T-cell (primary cell): ENCODE measurements at regions not wholly inside any gene's neighbourhood (a gene's known extent, or its start where the extent isn't known, plus 50 kb on each side); places are given as distances from the start of the nearest gene placed in this dataset.

Source experiments
- ATAC-seq, 4 experiments: fragments of 200-7000 bp in 3 of 4; fragments of 150-1000 bp in 1 of 4; cut with Tn5 transposase; replicated peaks in 1 of 4; 1 replicate in 3 of 4; 2 replicates in 1 of 4; pipeline ENCODE4 v1.10.0; 2021; ENCODE audit warnings: moderate library complexity in 3 of 4, mild to moderate bottlenecking in 2 of 4, moderate number of reproducible peaks in 1 of 4
- CTCF ChIA-PET, 2 donors: fragments of 300-600 bp; sonication (Branson Sonifier 250); formaldehyde crosslinking; loops; one replicate each; lab custom pipeline; 2022; ENCODE audit warnings: antibody characterized with exemption in 2 of 2; lab: Charles Lee
- POLR2A ChIA-PET, 2 donors: fragments of 300-600 bp; sonication (Branson Sonifier 250); formaldehyde crosslinking; loops; one replicate each; lab custom pipeline; 2022; ENCODE audit warnings: antibody characterized with exemption in 2 of 2; lab: Charles Lee
- DNase-seq, 35 experiments: peaks; one replicate each; pipeline versions ENCODE4 v3.0.0 to v3.0.0-alpha.2; 2013 to 2023
- H3K27ac ChIP-seq: one replicate; pipeline ENCODE4 v1.5.1; 2013; ENCODE audit warnings: low read length
- H3K27me3 ChIP-seq, 2 experiments: replicated peaks in 1 of 2; 1 replicate in 1 of 2; 2 replicates in 1 of 2; pipeline versions ENCODE4 v1.6.1 to v1.7.0; 2013; ENCODE audit warnings: low read length in 1 of 2, mixed read lengths in 1 of 2; ENCODE audit not compliant: control insufficient read depth in 2 of 2, insufficient read depth in 2 of 2; ENCODE audit errors: extremely low read depth in 1 of 2
- H3K36me3 ChIP-seq, 2 donors: 1 replicate in 1 of 2; 2 replicates in 1 of 2; pipeline versions ENCODE4 v1.6.1 to v1.7.0; 2013; ENCODE audit warnings: low read length in 1 of 2; ENCODE audit not compliant: control insufficient read depth in 2 of 2, insufficient read depth in 1 of 2; ENCODE audit errors: extremely low read depth in 1 of 2
- H3K4me1 ChIP-seq, 2 experiments: 1 replicate in 1 of 2; 2 replicates in 1 of 2; pipeline versions ENCODE4 v1.6.1 to v1.7.0; 2013; ENCODE audit warnings: low read length in 2 of 2, mixed read lengths in 1 of 2; ENCODE audit not compliant: insufficient read depth in 2 of 2, control insufficient read depth in 1 of 2; ENCODE audit errors: extremely low read depth in 1 of 2
- H3K4me3 ChIP-seq, 2 donors: 1 replicate in 1 of 2; 2 replicates in 1 of 2; pipeline versions ENCODE4 v1.5.1 to v1.7.0; 2013; ENCODE audit warnings: mild to moderate bottlenecking in 2 of 2, low read length in 1 of 2, moderate library complexity in 1 of 2; ENCODE audit not compliant: control insufficient read depth in 1 of 2; ENCODE audit errors: extremely low read depth in 1 of 2
- H3K9me3 ChIP-seq: 2 replicates; pipeline ENCODE4 v1.7.0; 2013
- H3K27ac Mint-ChIP-seq, 2 donors: one replicate each; pipeline ENCODE4 v1.8.0; 2020 to 2021; ENCODE audit warnings: mild to moderate bottlenecking in 2 of 2, mixed read lengths in 2 of 2
- H3K27me3 Mint-ChIP-seq, 2 donors: one replicate each; pipeline ENCODE4 v1.8.0; 2021 to 2022; ENCODE audit warnings: mixed read lengths in 2 of 2
- H3K36me3 Mint-ChIP-seq: one replicate; pipeline ENCODE4 v1.8.0; 2021; ENCODE audit warnings: mixed read lengths
- H3K4me1 Mint-ChIP-seq, 3 donors: one replicate each; pipeline ENCODE4 v1.8.0; 2020 to 2022; ENCODE audit warnings: mixed read lengths in 3 of 3, mild to moderate bottlenecking in 1 of 3
- H3K4me3 Mint-ChIP-seq, 3 donors: one replicate each; pipeline ENCODE4 v1.8.0; 2020 to 2022; ENCODE audit warnings: mild to moderate bottlenecking in 3 of 3, mixed read lengths in 3 of 3, moderate library complexity in 3 of 3
- H3K9me3 Mint-ChIP-seq, 3 donors: one replicate each; pipeline ENCODE4 v1.8.0; 2020 to 2022; ENCODE audit warnings: mixed read lengths in 3 of 3
- WGBS: methylation state at CpG from one replicate; pipeline ENCODE4 v1.1.5; 2013; ENCODE audit warnings: missing lambda C conversion rate; ENCODE audit not compliant: insufficient coverage; 5-methylcytosine and 5-hydroxymethylcytosine counted together

GRCh38 chr14:66425402-66425801 is 60.8 kb upstream of the CCDC196 start:
- Mint-ChIP-seq H3K4me3 (no peak overlapping the region), H3K4me1 (no peaks in the 10 kb centered on the region), H3K9me3 (no peaks in the 10 kb centered on the region), H3K27ac (no peak overlapping the region), H3K27me3 (no peaks in the 10 kb centered on the region), H3K36me3 (peaks cover 3% of the 10 kb centered on the region)
- H3K27me3 ChIP-seq: no peaks in the 10 kb centered on the region
- H3K4me3 ChIP-seq: no peak overlapping the region
- DNase-seq (no peak), ATAC-seq (no peak)
- H3K9me3 ChIP-seq: no peaks in the 10 kb centered on the region
- H3K4me1 ChIP-seq: no peaks in the 10 kb centered on the region
- no peak overlapping the region for H3K27ac ChIP-seq
- ChIA-PET POLR2A (no interaction called here), CTCF (no interaction called here)
- WGBS: 94% methylated on average over 2 of the region's 5 CpGs
- no peaks in the 10 kb centered on the region for H3K36me3 ChIP-seq

- Mint-ChIP-seq H3K36me3 (peaks cover 3% of the 10 kb centered on the region), H3K4me3 (no peak overlapping the region), H3K27me3 (no peaks in the 10 kb centered on the region), H3K27ac (no peak overlapping the region), H3K4me1 (no peaks in the 10 kb centered on the region), H3K9me3 (no peaks in the 10 kb centered on the region)
- no peak overlapping the region for H3K4me3 ChIP-seq
- H3K27ac ChIP-seq: no peak overlapping the region
- no peaks in the 10 kb centered on the region for H3K36me3 ChIP-seq
- DNase-seq: no peak
- no CpG with 5 or more reads among the region's 2 CpGs for WGBS
- no peak for ATAC-seq
- no peaks in the 10 kb centered on the region for H3K27me3 ChIP-seq
- H3K9me3 ChIP-seq: no peaks in the 10 kb centered on the region
- CTCF ChIA-PET: no interaction called here
- no peaks in the 10 kb centered on the region for H3K4me1 ChIP-seq
- POLR2A ChIA-PET: no interaction called here
These were observed 59.7 kb upstream of the CCDC196 start for GRCh38 chr14:66426451-66426850.

GRCh38 chr14:66432334-66432733 is 53.8 kb upstream of the CCDC196 start:
- WGBS: no CpG with 5 or more reads among the region's 1 CpG
- peaks cover 7 to 10% (median 10%) of the 10 kb centered on the region in 3 donors for H3K9me3 Mint-ChIP-seq
- Histone ChIP-seq H3K27me3 (no peaks in the 10 kb centered on the region), H3K4me1 (no peaks in the 10 kb centered on the region), H3K27ac (no peak overlapping the region), H3K9me3 (no peaks in the 10 kb centered on the region), H3K4me3 (no peak overlapping the region), H3K36me3 (no peaks in the 10 kb centered on the region)
- ChIA-PET CTCF (no interaction called here), POLR2A (no interaction called here)
- no peak overlapping the region for H3K27ac Mint-ChIP-seq
- H3K27me3 Mint-ChIP-seq: no peaks in the 10 kb centered on the region
- DNase-seq (no peak), ATAC-seq (no peak)
- H3K4me3 Mint-ChIP-seq: no peak overlapping the region
- H3K4me1 Mint-ChIP-seq: no peaks in the 10 kb centered on the region
- H3K36me3 Mint-ChIP-seq: peaks cover 7% of the 10 kb centered on the region

- ChIA-PET CTCF (no interaction called here), POLR2A (no interaction called here)
- H3K36me3 Mint-ChIP-seq: peaks cover 7% of the 10 kb centered on the region
- 80% methylated on average over 1 of the region's 2 CpGs for WGBS
- no peak overlapping the region for H3K4me3 ChIP-seq
- DNase-seq (no peak), ATAC-seq (no peak)
- no peaks in the 10 kb centered on the region for H3K4me1 Mint-ChIP-seq
- no peaks in the 10 kb centered on the region for H3K4me1 ChIP-seq
- no peaks in the 10 kb centered on the region for H3K36me3 ChIP-seq
- H3K27me3 ChIP-seq: no peaks in the 10 kb centered on the region
- peaks cover 10 to 19% (median 11%) of the 10 kb centered on the region in 3 donors for H3K9me3 Mint-ChIP-seq
- H3K27ac Mint-ChIP-seq: no peak overlapping the region
- no peaks in the 10 kb centered on the region for H3K9me3 ChIP-seq
- no peak overlapping the region for H3K27ac ChIP-seq
- H3K4me3 Mint-ChIP-seq: no peak overlapping the region
- H3K27me3 Mint-ChIP-seq: no peaks in the 10 kb centered on the region
These were observed 51.7 kb upstream of the CCDC196 start for GRCh38 chr14:66434464-66434863.

GRCh38 chr14:66435683-66436082 is 50.5 kb upstream of the CCDC196 start:
- no peak overlapping the region for H3K4me3 Mint-ChIP-seq
- H3K9me3 Mint-ChIP-seq: peaks cover 16 to 31% (median 22%) of the 10 kb centered on the region in 3 donors
- DNase-seq: no peak
- POLR2A ChIA-PET: no interaction called here
- no peaks in the 10 kb centered on the region for H3K4me1 ChIP-seq
- H3K36me3 Mint-ChIP-seq: peaks cover 14% of the 10 kb centered on the region
- H3K4me1 Mint-ChIP-seq: no peaks in the 10 kb centered on the region
- no peaks in the 10 kb centered on the region for H3K27me3 Mint-ChIP-seq
- H3K27ac Mint-ChIP-seq: no peak overlapping the region
- WGBS: no CpG with 5 or more reads among the region's 1 CpG
- H3K36me3 ChIP-seq: no peaks in the 10 kb centered on the region
- CTCF ChIA-PET: interaction anchor here in 1 of 2 donors (1.0 kb wide), 1 partner anchor 68 kb away, joined by 3 read pairs; no protein-coding TSS in a partner anchor
- no peaks in the 10 kb centered on the region for H3K27me3 ChIP-seq
- no peak overlapping the region for H3K4me3 ChIP-seq
- no peaks in the 10 kb centered on the region for H3K9me3 ChIP-seq
- no peak overlapping the region for H3K27ac ChIP-seq
- ATAC-seq: no peak
